Neural progenitor cell (in vitro differentiated cells): ENCODE measurements at regions not wholly inside any gene's neighbourhood (a gene's known extent, or its start where the extent isn't known, plus 50 kb on each side); places are given as distances from the start of the nearest gene placed in this dataset.

Experiments
- DNase-seq: peaks from one replicate; pipeline ENCODE4 v3.0.0-alpha.2; 2016; ENCODE audit warnings: low spot score
- H2AFZ ChIP-seq: fragments of 200-600 bp; sonication (generic); replicated peaks from 2 replicates; pipeline ENCODE4 v1.6.1; 2016; ENCODE audit warnings: antibody characterized with exemption
- H3F3A ChIP-seq: fragments of 200-600 bp; sonication (generic); 2 replicates; pipeline ENCODE4 v1.6.1; 2016; ENCODE audit warnings: antibody characterized with exemption, low read depth
- H3K27ac ChIP-seq: fragments of 200-600 bp; sonication (generic); 2 replicates; pipeline ENCODE4 v1.5.1; 2016; ENCODE audit warnings: mild to moderate bottlenecking
- H3K27me3 ChIP-seq: fragments of 200-600 bp; sonication (generic); 2 replicates; pipeline ENCODE4 v1.6.1; 2016; ENCODE audit warnings: mild to moderate bottlenecking, moderate library complexity
- H3K36me3 ChIP-seq: fragments of 200-600 bp; sonication (generic); 2 replicates; pipeline ENCODE4 v1.5.1; 2016
- H3K4me1 ChIP-seq: fragments of 200-600 bp; sonication (generic); 2 replicates; pipeline ENCODE4 v1.6.1; 2016; ENCODE audit warnings: mixed run types
- H3K4me2 ChIP-seq: fragments of 200-600 bp; sonication (generic); 2 replicates; pipeline ENCODE4 v1.6.1; 2016
- H3K4me3 ChIP-seq: fragments of 200-600 bp; sonication (generic); 2 replicates; pipeline ENCODE4 v1.5.1; 2016
- H3K79me2 ChIP-seq: fragments of 200-600 bp; sonication (generic); 2 replicates; pipeline ENCODE4 v1.6.1; 2016; ENCODE audit warnings: low read depth
- H3K9ac ChIP-seq: fragments of 200-600 bp; sonication (generic); 2 replicates; pipeline ENCODE4 v1.6.1; 2016
- H3K9me3 ChIP-seq: fragments of 200-600 bp; sonication (generic); 2 replicates; pipeline ENCODE4 v1.5.1; 2016; ENCODE audit warnings: low read depth
- H4K20me1 ChIP-seq: fragments of 200-600 bp; sonication (generic); 2 replicates; pipeline ENCODE4 v1.6.1; 2016; ENCODE audit warnings: low read depth
- H3K27ac Mint-ChIP-seq: 3 replicates; pipeline ENCODE4 v1.8.0; 2021; ENCODE audit warnings: mixed read lengths
- H3K27me3 Mint-ChIP-seq: 2 replicates; pipeline ENCODE4 v1.8.0; 2022; ENCODE audit warnings: low read depth, mild to moderate bottlenecking, inconsistent platforms, moderate library complexity, mixed read lengths; ENCODE audit not compliant: insufficient read depth
- H3K36me3 Mint-ChIP-seq: 3 replicates; pipeline ENCODE4 v1.8.0; 2021; ENCODE audit warnings: mixed read lengths
- H3K4me1 Mint-ChIP-seq: 3 replicates; pipeline ENCODE4 v1.8.0; 2021; ENCODE audit warnings: mixed read lengths
- H3K4me3 Mint-ChIP-seq: 3 replicates; pipeline ENCODE4 v1.8.0; 2021; ENCODE audit warnings: mild to moderate bottlenecking, moderate library complexity, mixed read lengths
- H3K9me3 Mint-ChIP-seq: 3 replicates; pipeline ENCODE4 v1.8.0; 2020; ENCODE audit warnings: mixed read lengths
- EZH2 ChIP-seq: fragments of 200-600 bp; sonication (generic); IDR thresholded peaks from 2 replicates; pipeline ENCODE4 v1.6.1; 2017; ENCODE audit warnings: antibody characterized with exemption, mild to moderate bottlenecking, moderate library complexity
- EZH2phosphoT487 ChIP-seq: fragments of 200-600 bp; sonication (generic); IDR thresholded peaks from 2 replicates; pipeline ENCODE4 v1.6.1; 2017; ENCODE audit warnings: antibody characterized with exemption
- TF ChIP-seq, protein P1 (sequence below): fragments of 200-600 bp; sonication (generic); IDR thresholded peaks from 2 replicates; pipeline ENCODE4 v1.5.1; 2017; ENCODE audit warnings: antibody characterized with exemption, mild to moderate bottlenecking

DNA sequence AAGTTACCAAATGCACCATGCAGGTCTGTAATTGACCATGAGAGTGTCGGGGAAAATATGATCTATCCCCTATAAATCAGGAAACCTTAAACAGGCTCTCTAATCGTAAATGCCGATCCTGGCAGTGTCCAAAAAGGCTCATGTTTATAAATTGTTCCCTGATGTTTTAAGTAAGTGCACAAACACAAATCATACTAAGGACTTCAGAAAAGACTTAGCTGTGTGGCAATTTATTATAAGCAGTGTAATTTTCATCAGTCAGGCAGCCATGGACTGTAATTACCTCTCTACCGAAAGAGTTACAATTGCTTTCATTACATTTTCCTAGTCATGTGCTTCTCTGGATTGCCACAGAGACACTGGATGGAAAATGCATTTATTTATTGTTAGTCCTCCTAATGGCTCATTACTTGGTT, 73.4 kb upstream of the COX10 start:
- H3K36me3 ChIP-seq: no peaks in the 10 kb centered on the region
- no peaks in the 10 kb centered on the region for H3K79me2 ChIP-seq
- TF ChIP-seq EZH2phosphoT487 (no peak), EZH2 (no peak)
- TF ChIP-seq, protein P1, sequence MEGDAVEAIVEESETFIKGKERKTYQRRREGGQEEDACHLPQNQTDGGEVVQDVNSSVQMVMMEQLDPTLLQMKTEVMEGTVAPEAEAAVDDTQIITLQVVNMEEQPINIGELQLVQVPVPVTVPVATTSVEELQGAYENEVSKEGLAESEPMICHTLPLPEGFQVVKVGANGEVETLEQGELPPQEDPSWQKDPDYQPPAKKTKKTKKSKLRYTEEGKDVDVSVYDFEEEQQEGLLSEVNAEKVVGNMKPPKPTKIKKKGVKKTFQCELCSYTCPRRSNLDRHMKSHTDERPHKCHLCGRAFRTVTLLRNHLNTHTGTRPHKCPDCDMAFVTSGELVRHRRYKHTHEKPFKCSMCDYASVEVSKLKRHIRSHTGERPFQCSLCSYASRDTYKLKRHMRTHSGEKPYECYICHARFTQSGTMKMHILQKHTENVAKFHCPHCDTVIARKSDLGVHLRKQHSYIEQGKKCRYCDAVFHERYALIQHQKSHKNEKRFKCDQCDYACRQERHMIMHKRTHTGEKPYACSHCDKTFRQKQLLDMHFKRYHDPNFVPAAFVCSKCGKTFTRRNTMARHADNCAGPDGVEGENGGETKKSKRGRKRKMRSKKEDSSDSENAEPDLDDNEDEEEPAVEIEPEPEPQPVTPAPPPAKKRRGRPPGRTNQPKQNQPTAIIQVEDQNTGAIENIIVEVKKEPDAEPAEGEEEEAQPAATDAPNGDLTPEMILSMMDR: no peak
- H3K4me1 Mint-ChIP-seq: peaks cover 19% of the 10 kb centered on the region
- H3K9me3 Mint-ChIP-seq: no peaks in the 10 kb centered on the region
- no peaks in the 10 kb centered on the region for H3K9me3 ChIP-seq
- no peaks in the 10 kb centered on the region for H3K36me3 Mint-ChIP-seq
- DNase-seq: no peak
- H3K27ac Mint-ChIP-seq: peak overlapping the region; percentile 38
- no peak overlapping the region for H3K4me2 ChIP-seq
- peaks cover 8% of the 10 kb centered on the region for H3K4me1 ChIP-seq
- H3K27me3 ChIP-seq: no peaks in the 10 kb centered on the region
- H3K27ac ChIP-seq: no peak overlapping the region
- H3K27me3 Mint-ChIP-seq: no peaks in the 10 kb centered on the region
- H3F3A ChIP-seq: no peaks in the 10 kb centered on the region
- H3K4me3 Mint-ChIP-seq: no peak overlapping the region
- no peak overlapping the region for H2AFZ ChIP-seq
- no peaks in the 10 kb centered on the region for H4K20me1 ChIP-seq
- H3K9ac ChIP-seq: no peak overlapping the region
- no peak overlapping the region for H3K4me3 ChIP-seq

DNA sequence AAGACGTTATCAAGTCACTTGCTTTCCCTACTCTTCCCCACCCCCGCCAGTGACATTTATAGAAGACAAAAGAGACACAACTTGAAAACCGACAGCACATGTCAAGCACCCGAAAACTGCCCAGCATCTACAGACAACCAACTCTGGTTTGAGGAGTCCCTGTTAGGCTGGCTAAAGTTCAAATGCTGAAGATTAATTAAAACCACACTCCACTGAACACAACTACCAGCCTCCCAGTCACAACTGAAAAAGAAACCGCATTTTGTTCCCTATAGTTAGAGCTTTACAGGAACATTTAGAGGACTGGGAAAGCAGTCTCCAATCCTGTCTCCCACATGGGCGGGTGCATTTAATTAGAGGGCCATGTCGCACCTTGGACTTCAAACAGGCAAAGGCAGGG, 73.0 kb upstream of the COX10 start:
- Mint-ChIP-seq H3K27ac (peak overlapping the region; percentile 38), H3K9me3 (no peaks in the 10 kb centered on the region), H3K4me3 (no peak overlapping the region), H3K27me3 (no peaks in the 10 kb centered on the region), H3K36me3 (no peaks in the 10 kb centered on the region), H3K4me1 (peaks cover 19% of the 10 kb centered on the region)
- H4K20me1 ChIP-seq: no peaks in the 10 kb centered on the region
- no peak overlapping the region for H3K4me2 ChIP-seq
- H3K36me3 ChIP-seq: no peaks in the 10 kb centered on the region
- H2AFZ ChIP-seq: no peak overlapping the region
- TF ChIP-seq, protein P1: no peak
- TF ChIP-seq EZH2phosphoT487 (no peak), EZH2 (no peak)
- H3K4me1 ChIP-seq: peaks cover 8% of the 10 kb centered on the region
- no peak overlapping the region for H3K4me3 ChIP-seq
- no peak overlapping the region for H3K9ac ChIP-seq
- no peaks in the 10 kb centered on the region for H3K9me3 ChIP-seq
- no peaks in the 10 kb centered on the region for H3K79me2 ChIP-seq
- no peak overlapping the region for H3K27ac ChIP-seq
- H3K27me3 ChIP-seq: no peaks in the 10 kb centered on the region
- no peak for DNase-seq
- H3F3A ChIP-seq: no peaks in the 10 kb centered on the region

DNA sequence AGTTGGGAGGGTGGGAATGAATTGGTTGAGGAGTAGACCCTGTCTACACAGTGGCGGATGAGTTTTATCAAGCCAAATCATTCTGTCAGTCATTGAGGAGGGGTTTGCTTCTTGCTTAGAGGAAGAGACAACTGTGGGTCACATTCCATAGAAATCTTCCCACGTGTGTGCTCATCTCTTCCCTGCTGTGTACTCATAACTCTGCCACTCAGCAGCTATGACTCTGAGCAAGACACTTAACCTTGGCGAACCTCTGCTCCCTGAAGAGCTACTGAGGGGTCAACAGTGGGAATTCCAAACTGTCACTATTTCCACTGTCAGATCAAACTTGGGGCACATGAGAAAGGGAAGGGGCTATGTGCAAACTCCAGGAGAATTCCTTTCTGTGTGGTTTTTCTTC, 72.6 kb upstream of the COX10 start:
- no peaks in the 10 kb centered on the region for H3K27me3 Mint-ChIP-seq
- no peak overlapping the region for H3K27ac ChIP-seq
- no peak overlapping the region for H3K27ac Mint-ChIP-seq

More for the DNA sequence above, 72.6 kb upstream of the COX10 start:
- Histone ChIP-seq H3K9me3 (no peaks in the 10 kb centered on the region), H4K20me1 (no peaks in the 10 kb centered on the region), H2AFZ (no peak overlapping the region), H3F3A (no peaks in the 10 kb centered on the region), H3K4me2 (no peak overlapping the region), H3K9ac (no peak overlapping the region), H3K27me3 (no peaks in the 10 kb centered on the region), H3K36me3 (no peaks in the 10 kb centered on the region), H3K79me2 (no peaks in the 10 kb centered on the region), H3K4me1 (peaks cover 8% of the 10 kb centered on the region), H3K4me3 (no peak overlapping the region)
- no peak for DNase-seq
- Mint-ChIP-seq H3K4me1 (peaks cover 19% of the 10 kb centered on the region), H3K4me3 (no peak overlapping the region), H3K9me3 (no peaks in the 10 kb centered on the region), H3K36me3 (no peaks in the 10 kb centered on the region)
- TF ChIP-seq, protein P1: no peak
- TF ChIP-seq EZH2 (no peak), EZH2phosphoT487 (no peak)
